A204.1 (cell line): ENCODE measurements at regions not wholly inside any gene's neighbourhood (a gene's known extent, or its start where the extent isn't known, plus 50 kb on each side); places are given as distances from the start of the nearest gene placed in this dataset.

Experiments used
- FAIRE-seq: peaks from 2 replicates; lab custom pipeline; 2012; peaks lifted over from hg19 to GRCh38; lab: Jason Lieb, UNC

DNA sequence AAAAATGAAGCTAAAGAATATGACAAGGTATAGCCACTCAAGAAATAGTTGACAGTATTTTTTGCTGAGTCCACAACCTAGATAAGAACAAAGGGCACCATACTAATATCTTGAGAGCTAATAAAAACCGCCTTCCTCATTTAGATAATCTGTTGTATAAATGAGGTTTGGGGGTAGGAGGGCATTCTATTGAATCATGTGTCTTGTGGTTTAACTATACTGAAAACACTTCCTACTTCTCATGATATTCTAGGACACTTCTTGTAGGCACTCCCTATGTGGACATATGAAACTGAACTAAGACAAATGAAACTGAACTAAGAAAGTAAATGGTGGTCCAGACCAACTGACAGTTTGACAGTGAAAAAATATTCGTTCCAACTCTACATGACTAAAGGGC lies 1268.5 kb upstream of the C9orf72 start:
- FAIRE-seq = no peak

DNA sequence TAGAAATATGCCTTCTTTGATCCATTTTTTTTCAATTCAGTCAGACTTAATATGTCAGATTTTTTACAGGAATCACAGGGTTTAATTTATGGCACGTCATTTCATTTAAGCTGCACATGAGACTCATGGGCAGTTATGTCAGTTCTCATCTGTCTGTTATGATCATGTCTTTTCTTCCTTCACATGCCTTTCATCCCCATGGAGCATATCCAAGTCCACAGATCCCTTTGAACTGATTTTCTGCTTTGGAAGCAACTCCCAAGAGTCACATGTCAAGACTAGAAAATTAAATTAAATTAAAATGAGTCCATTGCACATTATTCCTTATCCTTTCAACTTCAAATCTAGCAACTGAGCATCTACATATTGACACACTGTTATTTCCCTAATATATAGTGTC lies 1274.0 kb upstream of the C9orf72 start:
- FAIRE-seq = no peak

DNA sequence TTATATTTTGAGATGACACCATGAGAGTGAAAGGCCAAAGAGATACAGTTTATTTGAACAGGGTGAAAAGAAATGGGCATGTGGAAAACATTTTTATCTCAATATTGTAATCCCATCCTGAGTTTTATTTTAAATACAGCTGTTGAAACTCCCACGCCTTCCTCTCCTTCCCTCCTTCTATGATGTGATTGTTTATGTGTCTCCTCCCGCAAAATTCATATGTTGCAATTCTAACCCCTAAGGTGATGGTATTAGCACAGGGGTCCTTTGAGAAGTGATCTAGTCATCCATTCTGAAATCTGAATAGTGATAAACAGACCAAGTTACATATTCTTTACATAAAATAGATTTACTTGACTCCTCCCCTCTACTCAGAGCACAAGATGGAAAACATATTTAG lies 1275.4 kb upstream of the C9orf72 start:
- no peak for FAIRE-seq

DNA sequence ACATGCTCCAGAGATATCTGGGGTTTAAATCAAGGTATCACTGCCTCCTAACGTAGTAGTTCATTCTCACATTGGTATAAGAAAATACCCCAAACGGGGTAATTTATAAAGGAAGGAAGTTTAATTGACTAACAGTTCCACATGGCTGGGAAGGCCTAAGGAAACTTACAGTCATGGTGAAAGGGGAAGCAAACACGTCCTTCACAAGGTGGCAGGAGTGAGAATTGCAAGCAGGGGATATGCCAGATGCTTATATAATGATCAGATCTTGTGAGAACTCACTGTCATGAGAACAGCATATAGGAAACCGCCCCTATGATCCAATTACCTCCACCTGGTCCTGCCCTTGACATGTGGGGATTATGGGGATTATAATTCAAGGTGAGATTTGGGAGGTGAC lies 1280.2 kb upstream of the C9orf72 start:
- FAIRE-seq = no peak

DNA sequence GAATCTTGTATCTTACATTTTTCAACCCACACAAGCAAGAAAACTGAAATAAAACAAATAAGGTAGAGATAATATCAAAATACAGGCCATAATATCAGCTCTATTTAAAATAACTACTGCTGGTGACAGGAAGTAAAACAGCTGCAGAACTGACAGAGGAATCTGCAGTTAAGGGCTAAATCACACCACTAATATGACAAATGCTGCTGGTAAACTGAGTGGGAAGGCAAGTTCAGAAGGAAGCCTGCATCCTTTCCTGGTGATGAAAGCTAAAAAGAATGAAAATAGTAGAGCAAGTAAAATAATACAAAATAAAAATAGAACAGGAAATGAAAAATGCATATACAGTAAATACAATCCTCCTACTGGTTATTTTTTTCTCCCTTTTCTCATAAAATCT lies 1293.7 kb upstream of the C9orf72 start:
- FAIRE-seq = no peak

DNA sequence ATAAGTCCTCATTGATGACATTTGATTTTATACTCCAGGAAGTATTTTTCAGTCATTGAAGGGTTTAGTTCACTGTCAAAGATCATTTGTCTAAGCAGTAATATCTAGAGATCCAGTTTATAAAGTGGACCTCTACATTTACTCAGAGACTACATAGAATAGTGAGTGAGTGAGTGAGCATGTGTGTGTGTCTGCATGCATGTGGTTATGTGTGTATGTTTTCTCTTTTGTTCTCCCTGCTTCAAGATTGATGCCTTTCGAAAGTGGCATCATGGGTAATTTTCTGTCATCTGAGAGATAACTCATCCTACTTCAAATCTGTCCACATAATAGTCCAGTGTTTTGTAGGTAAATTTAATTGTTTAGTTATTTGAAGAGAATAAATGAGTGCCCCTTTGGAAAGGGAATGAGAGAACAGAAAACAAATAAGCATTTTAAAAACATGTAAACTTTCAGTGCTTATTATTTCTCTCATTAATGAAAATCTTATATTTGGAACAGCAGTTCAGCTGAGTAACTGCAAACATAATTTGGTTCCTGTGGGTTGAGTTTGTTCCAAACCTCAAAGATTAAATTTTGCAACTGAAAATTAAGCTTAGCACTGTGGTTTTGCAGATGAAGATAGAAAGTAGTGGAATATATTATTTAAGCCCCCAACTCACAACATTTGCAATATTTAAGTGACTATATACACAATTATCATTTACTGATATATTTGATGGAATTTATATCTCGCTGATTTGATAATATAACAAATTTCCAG lies 1295.1 kb upstream of the C9orf72 start:
- FAIRE-seq = no peak

DNA sequence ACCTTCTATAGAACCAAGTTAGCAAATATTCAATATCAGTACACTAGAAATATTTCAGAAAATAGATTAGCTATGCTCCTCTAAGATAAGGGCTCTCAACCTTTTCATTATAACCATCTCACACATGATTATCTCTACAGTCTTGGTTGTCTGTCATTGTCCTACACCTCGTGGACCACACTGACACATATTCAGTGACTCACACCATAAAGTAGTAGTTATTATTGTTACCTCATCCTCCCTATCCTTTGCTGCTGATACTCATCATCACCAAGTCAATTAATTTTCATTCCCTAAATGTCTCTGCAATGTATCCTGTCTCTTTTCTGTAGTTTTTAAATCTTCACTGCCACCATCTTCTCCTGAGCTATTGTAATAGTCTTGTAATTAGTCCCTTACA lies 1309.2 kb upstream of the C9orf72 start:
- no peak for FAIRE-seq

DNA sequence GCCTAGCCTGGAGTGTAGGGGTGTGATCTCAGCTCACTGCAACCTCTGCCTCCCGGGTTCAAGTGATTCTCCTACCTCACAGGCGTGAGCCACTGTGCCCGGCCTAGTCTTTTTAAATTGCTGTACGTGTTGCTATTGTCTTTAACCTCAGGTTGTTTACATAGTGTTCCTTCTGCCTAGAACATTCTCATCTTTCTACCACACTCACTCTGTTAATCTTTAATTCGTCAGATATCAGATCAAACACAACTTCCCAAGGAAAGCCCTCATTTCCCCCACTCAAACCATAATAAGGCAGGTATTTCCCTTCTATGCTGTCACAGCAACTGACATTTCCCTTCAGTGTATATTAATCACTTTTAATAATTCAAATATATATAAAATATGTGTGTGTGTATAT lies 1310.0 kb upstream of the C9orf72 start:
- FAIRE-seq = no peak

DNA sequence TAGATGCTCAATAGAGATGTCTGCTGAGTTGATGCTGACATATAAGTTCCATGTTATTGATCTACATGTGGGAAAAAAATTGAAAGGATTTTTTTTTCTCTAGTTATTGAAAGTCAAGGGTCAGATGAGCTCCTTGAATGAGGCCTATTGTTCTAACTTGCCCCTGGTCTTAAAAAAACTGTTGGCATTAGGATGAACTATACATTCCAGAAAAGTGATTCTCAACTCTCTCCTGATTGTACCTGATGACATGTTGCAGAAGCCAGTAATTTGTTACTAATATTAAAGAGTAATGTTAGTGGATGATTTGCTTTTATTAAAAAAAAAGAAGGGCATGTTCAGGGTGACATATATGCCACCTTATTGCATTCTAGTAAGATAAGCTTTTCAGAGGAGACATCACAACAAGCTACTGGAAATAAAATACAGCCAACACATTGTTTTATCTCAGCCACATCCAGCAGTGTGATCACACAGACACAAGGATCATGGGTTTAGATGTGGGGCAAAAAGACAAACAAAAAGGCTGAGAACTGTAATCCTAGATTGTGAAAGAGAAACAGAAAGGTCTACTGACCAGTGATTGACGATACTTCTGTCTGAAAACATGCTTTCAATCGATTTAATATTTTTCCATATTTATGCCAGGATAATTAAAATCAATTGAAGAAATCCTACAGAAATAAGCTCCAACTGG lies 1314.1 kb upstream of the C9orf72 start:
- FAIRE-seq = no peak

DNA sequence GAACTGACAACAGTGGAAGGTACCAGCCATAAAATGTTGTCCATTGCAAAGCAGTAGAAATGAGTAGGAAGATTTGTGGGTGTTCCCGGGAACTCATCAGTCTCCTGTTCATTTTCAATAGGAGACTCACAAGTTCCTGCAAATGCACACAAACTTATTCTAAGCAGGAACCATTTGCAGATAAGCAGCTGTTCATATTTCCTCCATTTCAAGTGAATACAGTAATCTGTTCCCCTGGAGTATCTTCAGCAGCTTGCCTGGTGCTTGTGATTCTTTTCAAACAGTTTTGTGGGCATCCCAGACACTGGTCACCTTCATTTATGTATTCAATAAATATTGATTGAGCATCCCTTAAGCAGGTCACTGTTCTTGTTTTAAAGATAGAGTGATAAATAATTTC lies 1315.5 kb upstream of the C9orf72 start:
- FAIRE-seq = no peak

DNA sequence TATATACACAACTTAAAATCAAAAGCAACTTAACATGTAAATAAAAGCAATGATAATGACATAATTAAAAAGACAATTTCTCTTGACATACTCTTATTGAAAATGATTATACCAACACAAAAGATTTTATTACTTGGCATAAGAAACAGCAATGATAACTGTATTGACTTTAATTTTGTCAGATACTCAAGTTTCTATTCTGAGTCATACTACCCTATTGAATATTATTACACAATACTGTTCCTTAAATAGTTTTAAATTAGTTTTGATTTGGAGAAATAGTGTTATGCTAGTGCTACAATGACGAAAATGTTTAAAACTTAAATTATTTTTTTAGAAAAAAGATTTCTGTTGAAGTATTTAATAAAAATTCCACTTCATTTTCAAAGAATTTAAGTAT lies 1319.3 kb upstream of the C9orf72 start:
- no peak for FAIRE-seq

DNA sequence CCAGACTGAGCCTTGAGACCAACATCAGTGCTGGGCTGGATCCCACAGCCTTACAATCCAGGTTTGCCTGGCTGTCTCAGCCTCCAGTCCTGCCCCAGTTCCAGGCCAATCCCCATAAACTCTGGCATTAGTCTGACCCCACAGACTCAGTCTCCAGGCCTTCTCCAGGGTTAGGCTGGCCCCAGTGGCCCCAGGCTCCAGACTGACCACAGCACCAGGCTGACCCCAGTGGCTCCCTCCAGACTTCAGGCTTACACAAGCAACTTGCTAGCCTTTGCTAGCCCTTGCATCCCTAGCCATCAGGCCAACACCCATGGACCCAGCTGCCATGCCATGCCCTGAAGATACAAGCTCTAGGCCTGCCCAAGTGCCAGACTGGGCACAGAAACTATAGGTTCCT lies 1326.0 kb upstream of the C9orf72 start:
- no peak for FAIRE-seq

DNA sequence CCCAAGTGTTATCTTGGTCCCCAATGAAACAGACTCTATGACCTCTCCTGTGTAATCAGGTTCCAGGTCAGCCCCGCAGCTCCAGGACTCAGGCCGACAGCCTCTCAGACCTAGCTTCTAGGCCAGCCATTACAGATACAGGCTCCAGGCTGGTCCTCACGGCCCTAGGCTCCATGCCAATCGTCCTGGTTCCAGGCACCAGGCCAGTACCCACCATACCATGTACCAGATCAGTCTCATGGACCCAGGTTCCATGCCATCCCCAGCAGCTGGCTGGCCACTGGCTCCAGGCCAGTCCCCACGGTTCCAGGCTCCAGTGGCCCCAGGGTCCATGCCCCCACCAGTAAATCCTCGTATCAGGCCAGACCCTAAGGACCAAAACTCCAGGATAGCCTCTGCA lies 1326.6 kb upstream of the C9orf72 start:
- no peak for FAIRE-seq

DNA sequence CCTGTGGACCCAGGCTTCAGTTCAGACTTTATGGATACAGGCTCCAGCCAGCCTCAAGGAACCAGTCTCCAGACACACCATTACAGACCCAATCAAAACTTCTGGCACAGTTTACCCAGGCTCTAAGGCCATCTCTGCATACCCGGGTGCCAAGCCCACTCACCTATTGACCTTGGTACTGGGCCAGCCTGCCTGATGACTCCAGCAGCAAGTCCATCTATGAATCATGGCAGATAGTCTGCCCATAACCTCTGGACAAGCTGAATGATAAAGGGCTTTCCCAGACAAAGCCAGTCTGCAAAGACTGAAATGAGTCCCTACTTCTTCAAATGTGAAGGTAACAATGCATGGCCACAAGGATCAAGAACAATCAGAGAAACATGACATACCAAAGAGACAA lies 1327.1 kb upstream of the C9orf72 start:
- FAIRE-seq = no peak

DNA sequence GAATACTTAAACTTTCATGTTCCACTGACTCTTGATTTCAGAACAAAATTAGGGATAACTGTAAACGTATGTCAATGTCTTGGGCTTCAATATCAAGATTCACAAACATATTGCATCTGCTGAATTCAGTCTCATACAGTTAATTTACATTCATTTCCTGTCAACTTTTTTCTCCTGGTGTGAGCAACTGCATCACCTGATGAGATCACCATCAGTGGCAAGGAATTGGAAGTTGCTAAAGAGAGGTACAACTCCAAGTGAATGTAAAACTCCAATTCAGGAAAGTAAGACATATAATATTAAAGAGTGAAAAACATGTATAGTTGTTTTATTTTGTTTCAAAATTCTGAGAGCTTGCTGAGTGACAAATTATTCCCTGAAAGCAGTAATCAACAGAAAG lies 1336.2 kb upstream of the C9orf72 start:
- FAIRE-seq = no peak

DNA sequence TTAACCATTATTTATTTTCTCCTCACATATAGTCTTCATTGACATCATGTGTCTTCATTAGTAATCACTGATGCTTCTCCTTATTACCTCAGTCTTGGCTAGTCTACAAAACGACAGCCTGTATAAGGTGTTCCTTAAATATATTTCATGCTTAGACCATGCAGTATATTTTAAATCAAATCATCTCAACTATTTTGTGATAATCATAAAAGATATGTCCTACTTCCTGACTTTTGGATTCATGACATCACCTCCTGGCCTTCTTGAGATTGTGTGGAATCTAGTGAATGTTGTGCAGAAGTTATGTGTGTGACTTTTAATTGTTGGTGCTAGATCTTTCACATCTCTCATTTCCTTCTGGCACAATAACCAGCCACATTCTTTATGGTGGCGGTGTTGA lies 1339.3 kb upstream of the C9orf72 start:
- FAIRE-seq = no peak

DNA sequence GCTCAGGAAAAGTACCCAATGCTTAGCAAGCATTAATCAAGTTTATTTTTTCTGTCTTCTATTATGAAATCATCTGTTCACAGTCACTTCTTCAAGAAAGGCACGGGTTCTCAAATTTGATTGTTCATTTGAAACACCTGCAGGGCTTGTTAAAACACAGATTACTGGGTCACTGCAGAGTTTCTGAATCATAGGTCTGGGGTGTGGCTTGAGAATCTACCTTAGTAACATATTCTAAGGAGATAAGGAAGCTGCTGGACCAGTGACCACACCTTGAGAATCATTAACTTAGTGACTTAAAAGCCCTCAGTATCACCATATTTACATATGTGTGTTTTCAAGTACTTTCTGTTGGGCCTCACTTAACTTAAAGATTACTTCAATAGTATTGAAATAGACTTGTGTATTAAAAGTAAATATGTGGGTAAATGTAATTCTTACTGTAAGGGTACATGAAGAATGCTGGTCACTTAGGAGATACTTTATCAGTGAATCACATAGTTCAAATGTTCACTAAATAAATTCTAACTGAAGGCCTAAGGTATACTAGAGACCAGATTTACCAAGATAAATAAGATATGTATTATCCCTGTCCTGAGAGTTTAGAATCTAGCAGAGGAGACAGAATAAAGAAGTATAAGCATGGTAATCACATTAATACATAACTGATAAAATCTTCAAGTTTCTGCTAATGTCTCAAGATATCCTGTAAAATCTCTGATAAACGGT lies 1342.1 kb upstream of the C9orf72 start:
- no peak for FAIRE-seq

DNA sequence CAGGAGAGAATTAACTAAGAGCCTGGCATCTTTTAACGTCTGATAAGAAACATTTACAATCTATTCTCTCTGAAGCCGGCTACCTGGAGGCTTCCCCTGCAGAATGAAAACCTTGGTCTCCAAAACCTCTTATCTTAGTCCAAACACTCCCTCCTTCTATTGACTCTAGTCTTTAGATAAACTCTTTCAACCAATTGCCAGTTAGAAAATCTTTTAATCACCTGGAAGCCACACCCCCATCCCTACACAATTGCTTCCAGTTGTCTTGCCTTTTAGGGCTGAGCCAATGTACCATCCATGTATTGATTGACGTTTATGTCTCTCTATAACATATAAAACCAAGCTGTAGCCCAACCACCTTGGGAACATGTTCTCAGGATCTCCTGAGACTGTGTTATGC lies 1343.1 kb upstream of the C9orf72 start:
- no peak for FAIRE-seq

DNA sequence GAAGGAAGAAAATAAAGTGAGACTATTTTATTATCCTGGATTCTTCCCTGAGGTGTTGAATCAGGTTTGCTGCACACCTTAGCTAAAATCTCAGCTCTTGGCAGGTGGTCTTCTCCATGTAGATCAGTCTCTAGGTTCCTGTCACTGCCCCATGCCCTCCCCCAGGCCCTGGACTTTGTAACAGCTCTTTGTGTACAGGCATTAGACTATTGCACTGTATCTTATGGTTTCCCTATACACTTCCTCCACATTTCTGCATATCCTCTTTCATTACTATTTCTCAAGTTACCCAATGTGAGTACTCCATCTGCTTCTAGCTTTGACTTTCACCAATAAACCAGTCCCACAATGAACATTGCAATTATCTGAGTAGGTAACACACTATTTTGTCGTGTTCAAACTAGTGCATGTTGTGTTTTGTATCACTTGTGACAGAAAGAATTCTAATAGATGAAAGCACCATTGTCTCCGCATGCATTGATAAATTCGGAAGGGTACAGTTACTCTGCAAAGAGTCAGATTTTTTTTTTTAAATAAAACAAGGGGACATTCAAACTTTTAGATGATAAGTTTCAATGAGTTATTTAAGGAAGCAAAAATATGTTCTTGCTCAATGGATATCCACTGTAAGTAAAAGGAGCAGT lies 1348.7 kb upstream of the C9orf72 start:
- FAIRE-seq = no peak

DNA sequence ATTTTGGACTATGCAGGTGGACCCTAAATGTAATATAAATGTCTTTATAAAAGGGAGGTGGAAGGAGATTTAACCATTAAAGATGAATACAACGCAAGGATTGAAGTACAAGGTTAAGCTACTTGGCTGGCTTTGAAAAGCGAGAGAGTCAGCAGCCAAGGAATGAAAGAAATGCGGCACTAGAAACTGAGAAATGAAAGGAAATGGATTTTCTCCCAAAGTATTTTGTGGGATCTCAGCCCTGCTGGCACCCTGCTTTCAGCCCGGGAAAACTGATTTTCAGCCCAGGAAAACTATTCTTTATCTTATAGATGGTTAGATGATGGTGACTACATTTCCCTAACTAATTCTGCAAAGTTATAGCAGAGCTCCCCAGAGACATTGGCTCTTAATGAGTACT lies 1349.6 kb upstream of the C9orf72 start:
- no peak for FAIRE-seq

DNA sequence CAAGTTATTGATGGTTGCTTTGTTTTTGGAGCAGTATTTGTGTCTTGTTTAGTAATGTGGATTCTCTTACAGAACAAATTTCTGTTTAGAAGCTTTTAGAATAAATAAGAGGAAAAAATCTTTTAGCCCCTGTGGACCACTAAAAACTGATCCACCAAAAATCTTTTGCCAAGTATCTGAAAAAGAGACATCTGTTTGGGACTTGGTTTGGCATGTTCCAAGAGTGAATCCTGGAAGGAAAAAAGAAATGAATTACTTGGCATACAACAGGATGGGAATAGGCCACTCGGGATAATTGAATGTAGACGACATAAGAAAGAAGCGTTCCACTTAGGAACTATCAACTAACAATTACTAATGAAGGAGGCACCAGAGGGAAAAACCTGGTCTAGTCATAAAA lies 1350.1 kb upstream of the C9orf72 start:
- FAIRE-seq = no peak

DNA sequence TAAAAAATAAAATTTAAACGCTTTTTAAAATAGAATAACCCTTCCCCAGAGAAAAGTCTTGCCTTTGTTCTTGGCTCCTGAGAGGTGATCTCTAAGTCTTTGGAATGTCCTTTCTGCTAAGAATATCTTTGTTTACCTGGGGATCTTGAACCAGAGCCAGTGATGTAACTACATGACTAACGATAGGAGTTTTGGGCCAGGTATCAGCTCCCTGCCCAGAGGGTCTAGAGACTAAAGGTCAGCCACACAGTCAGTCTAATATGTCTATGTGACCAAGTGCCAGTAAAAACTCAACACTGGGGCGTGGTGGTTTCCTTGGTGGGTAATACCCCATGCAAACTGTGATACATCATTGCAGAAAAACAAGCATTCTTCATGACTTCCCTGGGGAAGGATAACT lies 1351.9 kb upstream of the C9orf72 start:
- no peak for FAIRE-seq

DNA sequence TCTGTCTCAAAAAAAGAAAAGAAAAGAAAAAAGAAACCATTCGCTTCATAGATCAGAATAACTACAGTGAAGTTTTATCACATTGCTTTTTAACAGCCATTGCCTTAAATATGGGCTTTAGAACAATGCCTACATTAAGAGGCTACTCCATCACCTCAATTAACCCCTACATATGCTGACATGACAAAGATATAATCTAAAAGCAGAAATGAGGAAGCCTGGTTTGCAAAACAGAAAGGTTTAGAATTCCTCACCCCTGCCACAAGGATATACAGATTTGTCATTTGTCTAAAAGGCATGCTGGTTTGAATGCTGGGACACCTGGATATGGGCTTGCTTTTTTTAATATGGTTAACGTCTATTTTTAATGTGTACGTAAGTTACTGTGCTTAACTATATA lies 1353.0 kb upstream of the C9orf72 start:
- no peak for FAIRE-seq
